Calu3 (cell line): ENCODE measurements at regions not wholly inside any gene's neighbourhood (a gene's known extent, or its start where the extent isn't known, plus 50 kb on each side); places are given as distances from the start of the nearest gene placed in this dataset.
A peak's percentile ranks its signal among the peaks of the same experiment; 100 is the strongest.

Experiments used
- BruUV-seq: library from RNA; stranded (reverse); fragments of 400-500 nt; replicated peaks from 2 replicates; lab custom pipeline; 2021; lab: Mats Ljungman, UMichigan
- CTCF ChIA-PET: fragments of 300-600 bp; sonication (Branson Sonifier 250); formaldehyde crosslinking; loops from one replicate; lab custom pipeline; 2022; ENCODE audit warnings: antibody characterized with exemption; lab: Charles Lee
- DNase-seq: peaks from one replicate; pipeline ENCODE4 v3.0.0; 2022
- H3K27ac Mint-ChIP-seq: one replicate; pipeline ENCODE4 v1.8.0; 2022; ENCODE audit warnings: mixed read lengths; ENCODE audit not compliant: unreplicated experiment
- H3K27me3 Mint-ChIP-seq: one replicate; pipeline ENCODE4 v1.8.0; 2022; ENCODE audit warnings: mixed read lengths; ENCODE audit not compliant: unreplicated experiment
- H3K36me3 Mint-ChIP-seq: one replicate; pipeline ENCODE4 v1.8.0; 2022; ENCODE audit warnings: mild to moderate bottlenecking, moderate library complexity, mixed read lengths; ENCODE audit not compliant: insufficient read depth, unreplicated experiment
- H3K4me1 Mint-ChIP-seq: one replicate; pipeline ENCODE4 v1.8.0; 2022; ENCODE audit warnings: mild to moderate bottlenecking, low read depth, mixed read lengths; ENCODE audit not compliant: unreplicated experiment
- H3K4me3 Mint-ChIP-seq: one replicate; pipeline ENCODE4 v1.8.0; 2022; ENCODE audit warnings: mild to moderate bottlenecking, low read depth, moderate library complexity, mixed read lengths; ENCODE audit not compliant: unreplicated experiment
- H3K9me3 Mint-ChIP-seq: one replicate; pipeline ENCODE4 v1.8.0; 2022; ENCODE audit warnings: low read depth, mixed read lengths; ENCODE audit not compliant: unreplicated experiment
- intact Hi-C: fragments of 100-400 bp; cut with micrococcal nuclease; formaldehyde crosslinking; loops from one replicate; pipeline ENCODE4 v1.10.0; 2022; ENCODE audit not compliant: unreplicated experiment
- TF ChIP-seq, protein P1 (sequence below): fragments of 200-600 bp; IDR thresholded peaks from one replicate; pipeline ENCODE4 v1.8.0; 2022; ENCODE audit warnings: antibody characterized with exemption; ENCODE audit not compliant: unreplicated experiment

- H3K27ac Mint-ChIP-seq, result no peak overlapping the region
- CTCF ChIA-PET, result no interaction called here
- no peaks in the 10 kb centered on the region for H3K9me3 Mint-ChIP-seq
- no peak overlapping the region for H3K4me3 Mint-ChIP-seq
- intact Hi-C loops, result no loop called here
- H3K36me3 Mint-ChIP-seq, result no peaks in the 10 kb centered on the region
- TF ChIP-seq, protein P1, sequence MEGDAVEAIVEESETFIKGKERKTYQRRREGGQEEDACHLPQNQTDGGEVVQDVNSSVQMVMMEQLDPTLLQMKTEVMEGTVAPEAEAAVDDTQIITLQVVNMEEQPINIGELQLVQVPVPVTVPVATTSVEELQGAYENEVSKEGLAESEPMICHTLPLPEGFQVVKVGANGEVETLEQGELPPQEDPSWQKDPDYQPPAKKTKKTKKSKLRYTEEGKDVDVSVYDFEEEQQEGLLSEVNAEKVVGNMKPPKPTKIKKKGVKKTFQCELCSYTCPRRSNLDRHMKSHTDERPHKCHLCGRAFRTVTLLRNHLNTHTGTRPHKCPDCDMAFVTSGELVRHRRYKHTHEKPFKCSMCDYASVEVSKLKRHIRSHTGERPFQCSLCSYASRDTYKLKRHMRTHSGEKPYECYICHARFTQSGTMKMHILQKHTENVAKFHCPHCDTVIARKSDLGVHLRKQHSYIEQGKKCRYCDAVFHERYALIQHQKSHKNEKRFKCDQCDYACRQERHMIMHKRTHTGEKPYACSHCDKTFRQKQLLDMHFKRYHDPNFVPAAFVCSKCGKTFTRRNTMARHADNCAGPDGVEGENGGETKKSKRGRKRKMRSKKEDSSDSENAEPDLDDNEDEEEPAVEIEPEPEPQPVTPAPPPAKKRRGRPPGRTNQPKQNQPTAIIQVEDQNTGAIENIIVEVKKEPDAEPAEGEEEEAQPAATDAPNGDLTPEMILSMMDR, result no peak
- H3K4me1 Mint-ChIP-seq, result no peaks in the 10 kb centered on the region
- peaks cover 3% of the 10 kb centered on the region for H3K27me3 Mint-ChIP-seq
- BruUV-seq, result no TSS peak
- no peak for DNase-seq
Observed at GRCh38 chr3:66860771-66861170, 137.3 kb upstream of the KBTBD8 start.

DNA sequence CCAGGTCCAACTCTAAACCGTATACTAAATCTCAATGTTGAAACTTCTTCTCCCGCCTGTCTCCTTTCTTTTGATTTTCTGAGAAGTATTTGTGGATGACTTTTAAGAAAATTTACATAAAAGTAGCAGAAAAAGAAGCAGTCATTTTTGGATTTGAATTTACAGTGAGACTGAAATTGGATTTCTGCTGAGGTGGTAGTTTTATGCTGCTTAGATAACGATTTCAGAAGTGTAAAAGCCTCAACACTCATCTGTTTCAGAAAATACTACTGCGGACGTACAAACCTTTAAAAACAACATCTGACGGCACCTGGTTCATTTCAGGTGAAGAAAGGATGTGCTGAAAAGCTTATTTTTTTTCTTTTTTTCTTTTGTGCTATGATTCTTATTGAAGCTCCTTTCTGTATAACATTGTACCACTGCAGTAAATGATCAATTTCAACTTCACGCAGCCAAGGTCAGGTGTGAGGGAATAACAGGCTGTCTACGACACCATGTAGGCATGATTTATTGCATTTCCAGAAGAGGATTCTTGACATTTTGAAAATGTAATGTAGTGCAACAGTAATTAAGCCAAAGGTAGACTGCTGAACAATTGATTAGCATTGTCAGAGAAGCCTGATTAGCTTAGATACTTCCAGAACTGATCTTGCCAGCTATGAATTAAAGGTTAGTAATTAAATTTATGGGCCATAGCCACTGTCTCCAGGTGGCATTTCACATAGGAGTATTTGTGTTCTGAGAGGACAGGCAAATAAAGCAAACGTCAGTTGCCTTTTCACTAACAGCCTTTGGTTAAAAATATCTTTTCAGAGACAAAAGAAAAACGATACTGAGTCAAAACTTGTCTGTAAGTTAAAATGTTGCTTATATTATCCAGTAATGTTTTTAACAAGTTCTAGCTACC, 134.6 kb upstream of the KBTBD8 start:
- BruUV-seq, result no TSS peak
- Mint-ChIP-seq H3K27me3 (no peaks in the 10 kb centered on the region), H3K36me3 (no peaks in the 10 kb centered on the region), H3K27ac (no peak overlapping the region), H3K4me3 (no peak overlapping the region), H3K4me1 (no peaks in the 10 kb centered on the region), H3K9me3 (no peaks in the 10 kb centered on the region)
- TF ChIP-seq, protein P1, result no peak
- DNase-seq, result no peak
- CTCF ChIA-PET, result no interaction called here
- intact Hi-C loops, result no loop called here

DNA sequence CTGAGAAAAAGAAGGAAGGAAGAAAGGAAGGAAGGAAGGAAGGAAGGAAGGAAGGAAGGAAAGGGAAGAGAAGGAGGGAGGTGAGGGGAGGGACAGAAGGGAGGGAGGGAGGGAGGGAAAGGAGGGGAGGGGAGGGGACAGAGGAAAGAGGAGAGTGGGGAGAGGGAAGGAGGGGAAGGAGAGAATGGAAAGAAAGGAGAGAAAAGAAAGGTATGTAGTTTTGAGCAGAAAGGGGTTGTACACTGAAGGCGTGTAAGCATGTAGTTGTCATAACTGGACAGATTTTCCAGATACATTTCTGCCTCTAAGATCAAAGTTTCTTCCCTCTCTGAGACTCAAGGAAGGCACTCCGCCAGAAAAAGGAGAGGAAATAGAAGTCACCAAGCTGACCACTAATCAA, 113.4 kb upstream of the KBTBD8 start:
- no TSS peak for BruUV-seq
- Mint-ChIP-seq H3K27ac (peak overlapping the region; percentile 94), H3K4me1 (peaks cover 21% of the 10 kb centered on the region), H3K9me3 (peaks cover 2% of the 10 kb centered on the region), H3K36me3 (peaks cover 21% of the 10 kb centered on the region), H3K4me3 (no peak overlapping the region), H3K27me3 (no peaks in the 10 kb centered on the region)
- TF ChIP-seq, protein P1, result no peak
- CTCF ChIA-PET, result no interaction called here
- no peak for DNase-seq
- intact Hi-C loops, result loop anchor here (2.0 to 10.0 kb wide), 2 partner anchors 18 to 400 kb away; no protein-coding TSS in a partner anchor

GRCh38 chr3:66885326-66886000, 112.6 kb upstream of the KBTBD8 start:
- H3K27ac Mint-ChIP-seq, result peak overlapping the region; percentile 94
- no peak overlapping the region for H3K4me3 Mint-ChIP-seq
- DNase-seq, result peak; percentile 60
- BruUV-seq, result no TSS peak
- H3K9me3 Mint-ChIP-seq, result peaks cover 2% of the 10 kb centered on the region
- TF ChIP-seq, protein P1, result no peak
- peaks cover 21% of the 10 kb centered on the region for H3K36me3 Mint-ChIP-seq
- CTCF ChIA-PET, result no interaction called here
- peaks cover 21% of the 10 kb centered on the region for H3K4me1 Mint-ChIP-seq
- intact Hi-C loops, result loop anchor here (2.0 to 10.0 kb wide), 2 partner anchors 19 to 401 kb away; no protein-coding TSS in a partner anchor
- no peaks in the 10 kb centered on the region for H3K27me3 Mint-ChIP-seq
